NB4 (cell line): ENCODE measurements at regions not wholly inside any gene's neighbourhood (a gene's known extent, or its start where the extent isn't known, plus 50 kb on each side); places are given as distances from the start of the nearest gene placed in this dataset.

Experiments
- CTCF ChIP-seq: IDR thresholded peaks from one replicate; pipeline ENCODE4 v1.5.1; 2012; ENCODE audit warnings: low read depth, low read length
- MAX ChIP-seq: IDR thresholded peaks from 2 replicates; pipeline ENCODE4 v1.6.1; 2011; ENCODE audit warnings: low read depth, low read length

- no peak for TF ChIP-seq MAX
- no peak for TF ChIP-seq CTCF
Measured at GRCh38 chr18:53755914-53756609, 468.4 kb downstream of the MBD2 start.
